H1 (cell line): ENCODE measurements at regions not wholly inside any gene's neighbourhood (a gene's known extent, or its start where the extent isn't known, plus 50 kb on each side); places are given as distances from the start of the nearest gene placed in this dataset.

ENCODE experiments used
- CTCF ChIA-PET: fragments of 300-600 bp; sonication (Branson Sonifier 250); formaldehyde crosslinking; loops from one replicate; lab custom pipeline; 2021; ENCODE audit not compliant: partially characterized antibody; lab: Charles Lee
- POLR2A ChIA-PET: fragments of 300-600 bp; sonication (Branson Sonifier 250); formaldehyde crosslinking; loops from one replicate; lab custom pipeline; 2021; ENCODE audit warnings: inconsistent platforms; ENCODE audit not compliant: partially characterized antibody; lab: Charles Lee
- DNase-seq, 2 experiments: peaks; one replicate each; pipeline versions ENCODE4 v3.0.0 to v3.0.0-alpha.2; 2010 to 2022; ENCODE audit warnings: low spot score in 2 of 2, low read depth in 1 of 2, mixed read lengths in 1 of 2
- FAIRE-seq: peaks from 2 replicates; lab custom pipeline; 2011; peaks lifted over from hg19 to GRCh38; lab: Jason Lieb, UNC
- H2AFZ ChIP-seq: 2 replicates; pipeline ENCODE4 v1.8.1; 2012; ENCODE audit warnings: low read length, inconsistent platforms
- H2AK5ac ChIP-seq: 2 replicates; pipeline ENCODE4 v1.6.1; 2013; ENCODE audit warnings: low read depth, low read length
- H2BK120ac ChIP-seq: replicated peaks from 2 replicates; pipeline ENCODE3; 2013; ENCODE audit warnings: low read depth, low read length, inconsistent platforms
- H2BK12ac ChIP-seq: 2 replicates; pipeline ENCODE4 v1.6.1; 2013; ENCODE audit warnings: low read depth, low read length
- H2BK15ac ChIP-seq: 2 replicates; pipeline ENCODE4 v1.6.1; 2013; ENCODE audit warnings: low read length
- H2BK20ac ChIP-seq: 2 replicates; pipeline ENCODE4 v1.6.1; 2013; ENCODE audit warnings: low read length
- H2BK5ac ChIP-seq: 2 replicates; pipeline ENCODE4 v1.6.1; 2013; ENCODE audit warnings: low read depth, low read length
- H3K14ac ChIP-seq: 2 replicates; pipeline ENCODE4 v1.6.1; 2013; ENCODE audit warnings: inconsistent platforms; ENCODE audit not compliant: insufficient read length
- H3K18ac ChIP-seq: 2 replicates; pipeline ENCODE4 v1.6.1; 2013; ENCODE audit warnings: low read length; ENCODE audit errors: extremely low read depth
- H3K23ac ChIP-seq: 2 replicates; pipeline ENCODE4 v1.6.1; 2013; ENCODE audit warnings: inconsistent platforms; ENCODE audit not compliant: insufficient read length
- H3K23me2 ChIP-seq: 2 replicates; pipeline ENCODE4 v1.6.1; 2013; ENCODE audit warnings: low read depth, low read length
- H3K27ac ChIP-seq: 2 replicates; pipeline ENCODE4 v1.6.1; 2011; ENCODE audit warnings: low read depth, low read length, inconsistent platforms
- H3K27me3 ChIP-seq, 4 experiments: replicated peaks in 1 of 4; 1 replicate in 1 of 4; 2 replicates in 3 of 4; pipeline versions ENCODE4 v1.6.1 to v1.8.1; 2011 to 2013; ENCODE audit warnings: low read length in 3 of 4, mild to moderate bottlenecking in 3 of 4, inconsistent platforms in 2 of 4, mixed read lengths in 2 of 4, moderate library complexity in 1 of 4; ENCODE audit not compliant: control insufficient read depth in 3 of 4, insufficient read depth in 3 of 4; ENCODE audit errors: extremely low read depth in 1 of 4
- H3K36me3 ChIP-seq, 4 experiments: 2 replicates each; pipeline versions ENCODE4 v1.6.1 to v1.8.1; 2011 to 2013; ENCODE audit warnings: mild to moderate bottlenecking in 4 of 4, low read length in 3 of 4, moderate library complexity in 2 of 4, control low read depth in 1 of 4, inconsistent platforms in 1 of 4; ENCODE audit not compliant: insufficient read depth in 4 of 4, control insufficient read depth in 2 of 4
- H3K4ac ChIP-seq: replicated peaks from 2 replicates; pipeline ENCODE3; 2013; ENCODE audit warnings: low read length, low read depth, mixed read lengths, inconsistent platforms; ENCODE audit not compliant: insufficient read length
- H3K4me1 ChIP-seq, 4 experiments: replicated peaks in 1 of 4; 1 replicate in 1 of 4; 2 replicates in 3 of 4; pipeline versions ENCODE4 v1.6.1 to v1.8.1; 2011 to 2013; ENCODE audit warnings: low read length in 3 of 4, inconsistent platforms in 2 of 4, mixed read lengths in 1 of 4; ENCODE audit not compliant: insufficient read depth in 4 of 4, control insufficient read depth in 3 of 4
- H3K4me2 ChIP-seq, 2 experiments: 2 replicates each; pipeline versions ENCODE4 v1.6.1 to v1.8.1; 2011 to 2013; ENCODE audit warnings: low read depth in 2 of 2, low read length in 2 of 2, control low read depth in 1 of 2, inconsistent platforms in 1 of 2, mild to moderate bottlenecking in 1 of 2; ENCODE audit not compliant: insufficient read depth in 1 of 2
- H3K4me3 ChIP-seq, 4 experiments: fragments of 200-600, 300-600 bp in 1 of 4; sonication (generic), shearing (Covaris generic), sonication (Bioruptor Twin) in 1 of 4; 2 replicates each; pipeline versions ENCODE4 v1.5.1 to v1.8.1; 2011 to 2016; ENCODE audit warnings: low read length in 4 of 4, low read depth in 3 of 4, control low read depth in 2 of 4, inconsistent platforms in 2 of 4, mild to moderate bottlenecking in 2 of 4, mixed read lengths in 1 of 4, moderate library complexity in 1 of 4; ENCODE audit not compliant: insufficient read depth in 2 of 4; ENCODE audit errors: extremely low read depth in 1 of 4
- H3K56ac ChIP-seq: replicated peaks from 2 replicates; pipeline ENCODE3; 2013; ENCODE audit warnings: low read depth, mild to moderate bottlenecking, mixed read lengths, low read length, inconsistent platforms; ENCODE audit not compliant: insufficient read length
- H3K79me1 ChIP-seq: 2 replicates; pipeline ENCODE4 v1.6.1; 2013; ENCODE audit warnings: low read depth, low read length, control low read depth
- H3K79me2 ChIP-seq, 2 experiments: 2 replicates each; pipeline versions ENCODE4 v1.6.1 to v1.8.1; 2012 to 2013; ENCODE audit warnings: low read length in 2 of 2, mild to moderate bottlenecking in 2 of 2, inconsistent platforms in 1 of 2; ENCODE audit not compliant: insufficient read depth in 2 of 2, control insufficient read depth in 1 of 2
- H3K9ac ChIP-seq, 4 experiments: replicated peaks in 1 of 4; 1 replicate in 1 of 4; 2 replicates in 3 of 4; pipeline versions ENCODE4 v1.6.1 to v1.8.1; 2011 to 2013; ENCODE audit warnings: low read depth in 3 of 4, low read length in 3 of 4, control low read depth in 2 of 4, mild to moderate bottlenecking in 2 of 4, moderate library complexity in 2 of 4, inconsistent platforms in 1 of 4; ENCODE audit errors: extremely low read depth in 1 of 4
- H3K9me3 ChIP-seq, 2 experiments: 2 replicates each; pipeline versions ENCODE4 v1.6.1 to v1.8.1; 2012 to 2013; ENCODE audit warnings: mild to moderate bottlenecking in 2 of 2, moderate library complexity in 2 of 2, control low read depth in 1 of 2, inconsistent platforms in 1 of 2, low read depth in 1 of 2, low read length in 1 of 2, mixed read lengths in 1 of 2; ENCODE audit not compliant: insufficient read depth in 2 of 2
- H4K20me1 ChIP-seq, 2 experiments: replicated peaks in 1 of 2; 2 replicates each; pipeline versions ENCODE3 to v1.8.1; 2011 to 2013; ENCODE audit warnings: inconsistent platforms in 2 of 2, low read length in 2 of 2, mild to moderate bottlenecking in 1 of 2; ENCODE audit not compliant: insufficient read depth in 2 of 2, control insufficient read depth in 1 of 2
- H4K5ac ChIP-seq: 2 replicates; pipeline ENCODE4 v1.6.1; 2013; ENCODE audit warnings: low read length, low read depth, mixed read lengths, inconsistent platforms; ENCODE audit not compliant: insufficient read length
- H4K8ac ChIP-seq: 2 replicates; pipeline ENCODE4 v1.8.0; 2013; ENCODE audit warnings: mild to moderate bottlenecking, moderate library complexity, low read length, inconsistent platforms; ENCODE audit not compliant: insufficient read depth; ENCODE audit errors: extremely low read depth
- H4K91ac ChIP-seq: replicated peaks from 2 replicates; pipeline ENCODE3; 2013; ENCODE audit warnings: low read length, mixed read lengths, inconsistent platforms; ENCODE audit not compliant: insufficient read length
- KDM4A ChIP-seq: IDR thresholded peaks from one replicate; pipeline ENCODE4 v1.7.1; 2012; ENCODE audit warnings: low read depth, mild to moderate bottlenecking, moderate library complexity, low read length, inconsistent platforms; ENCODE audit not compliant: severe bottlenecking
- TF ChIP-seq, protein P1 (sequence below): fragments of 300-600 bp; sonication (generic); IDR thresholded peaks from 2 replicates; pipeline ENCODE4 v1.7.1; 2012; ENCODE audit warnings: low read length, moderate library complexity, mild to moderate bottlenecking, inconsistent platforms; ENCODE audit not compliant: insufficient replicate concordance

DNA sequence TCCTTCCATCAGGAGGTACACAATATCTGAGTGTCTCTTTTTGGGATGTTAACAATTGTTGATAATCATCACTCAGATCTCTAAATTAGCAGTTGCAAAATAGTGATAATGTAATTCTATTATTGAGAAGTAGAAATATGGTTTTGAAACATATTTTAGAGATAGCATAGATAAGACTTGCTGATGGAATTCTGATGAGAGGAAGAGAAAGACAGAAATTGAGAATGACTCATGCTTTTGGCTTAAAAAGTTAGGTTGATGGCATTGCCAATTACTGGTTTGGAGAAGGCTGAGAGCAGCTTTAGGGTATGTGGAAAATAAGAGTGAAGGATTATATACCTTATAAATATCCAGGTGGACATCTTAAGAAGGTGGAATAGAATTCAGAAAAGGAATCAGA lies 106.4 kb upstream of the EDNRB start:
- no peaks in the 10 kb centered on the region for H4K20me1 ChIP-seq
- H3K23ac ChIP-seq = no peak overlapping the region
- no peak overlapping the region for H2BK5ac ChIP-seq
- H2AK5ac ChIP-seq = no peak overlapping the region
- H3K14ac ChIP-seq = no peak overlapping the region
- no peaks in the 10 kb centered on the region for H3K4me1 ChIP-seq
- no peak overlapping the region for H4K5ac ChIP-seq
- no peaks in the 10 kb centered on the region for H3K36me3 ChIP-seq
- no peak overlapping the region for H3K18ac ChIP-seq
- ChIA-PET CTCF (no interaction called here), POLR2A (no interaction called here)
- FAIRE-seq (no peak), DNase-seq (no peak)
- H3K4ac ChIP-seq = no peak overlapping the region
- H4K91ac ChIP-seq = no peak overlapping the region
- no peak overlapping the region for H3K56ac ChIP-seq
- peaks cover 0 to 2% of the 10 kb centered on the region in 2 experiments; a peak in 1 of 4 replicates for H3K9me3 ChIP-seq
- H3K4me3 ChIP-seq = no peak overlapping the region
- H3K79me2 ChIP-seq = no peaks in the 10 kb centered on the region
- no peak overlapping the region for H2BK15ac ChIP-seq
- H4K8ac ChIP-seq = no peak overlapping the region
- no peaks in the 10 kb centered on the region for H3K27me3 ChIP-seq
- no peak overlapping the region for H3K9ac ChIP-seq
- no peak overlapping the region for H2BK12ac ChIP-seq
- no peak overlapping the region for H3K4me2 ChIP-seq
- H2AFZ ChIP-seq = no peak overlapping the region
- H3K79me1 ChIP-seq = no peaks in the 10 kb centered on the region
- no peak overlapping the region for H3K27ac ChIP-seq
- no peak overlapping the region for H2BK120ac ChIP-seq
- no peaks in the 10 kb centered on the region for H3K23me2 ChIP-seq
- no peak overlapping the region for H2BK20ac ChIP-seq
- TF ChIP-seq, protein P1, sequence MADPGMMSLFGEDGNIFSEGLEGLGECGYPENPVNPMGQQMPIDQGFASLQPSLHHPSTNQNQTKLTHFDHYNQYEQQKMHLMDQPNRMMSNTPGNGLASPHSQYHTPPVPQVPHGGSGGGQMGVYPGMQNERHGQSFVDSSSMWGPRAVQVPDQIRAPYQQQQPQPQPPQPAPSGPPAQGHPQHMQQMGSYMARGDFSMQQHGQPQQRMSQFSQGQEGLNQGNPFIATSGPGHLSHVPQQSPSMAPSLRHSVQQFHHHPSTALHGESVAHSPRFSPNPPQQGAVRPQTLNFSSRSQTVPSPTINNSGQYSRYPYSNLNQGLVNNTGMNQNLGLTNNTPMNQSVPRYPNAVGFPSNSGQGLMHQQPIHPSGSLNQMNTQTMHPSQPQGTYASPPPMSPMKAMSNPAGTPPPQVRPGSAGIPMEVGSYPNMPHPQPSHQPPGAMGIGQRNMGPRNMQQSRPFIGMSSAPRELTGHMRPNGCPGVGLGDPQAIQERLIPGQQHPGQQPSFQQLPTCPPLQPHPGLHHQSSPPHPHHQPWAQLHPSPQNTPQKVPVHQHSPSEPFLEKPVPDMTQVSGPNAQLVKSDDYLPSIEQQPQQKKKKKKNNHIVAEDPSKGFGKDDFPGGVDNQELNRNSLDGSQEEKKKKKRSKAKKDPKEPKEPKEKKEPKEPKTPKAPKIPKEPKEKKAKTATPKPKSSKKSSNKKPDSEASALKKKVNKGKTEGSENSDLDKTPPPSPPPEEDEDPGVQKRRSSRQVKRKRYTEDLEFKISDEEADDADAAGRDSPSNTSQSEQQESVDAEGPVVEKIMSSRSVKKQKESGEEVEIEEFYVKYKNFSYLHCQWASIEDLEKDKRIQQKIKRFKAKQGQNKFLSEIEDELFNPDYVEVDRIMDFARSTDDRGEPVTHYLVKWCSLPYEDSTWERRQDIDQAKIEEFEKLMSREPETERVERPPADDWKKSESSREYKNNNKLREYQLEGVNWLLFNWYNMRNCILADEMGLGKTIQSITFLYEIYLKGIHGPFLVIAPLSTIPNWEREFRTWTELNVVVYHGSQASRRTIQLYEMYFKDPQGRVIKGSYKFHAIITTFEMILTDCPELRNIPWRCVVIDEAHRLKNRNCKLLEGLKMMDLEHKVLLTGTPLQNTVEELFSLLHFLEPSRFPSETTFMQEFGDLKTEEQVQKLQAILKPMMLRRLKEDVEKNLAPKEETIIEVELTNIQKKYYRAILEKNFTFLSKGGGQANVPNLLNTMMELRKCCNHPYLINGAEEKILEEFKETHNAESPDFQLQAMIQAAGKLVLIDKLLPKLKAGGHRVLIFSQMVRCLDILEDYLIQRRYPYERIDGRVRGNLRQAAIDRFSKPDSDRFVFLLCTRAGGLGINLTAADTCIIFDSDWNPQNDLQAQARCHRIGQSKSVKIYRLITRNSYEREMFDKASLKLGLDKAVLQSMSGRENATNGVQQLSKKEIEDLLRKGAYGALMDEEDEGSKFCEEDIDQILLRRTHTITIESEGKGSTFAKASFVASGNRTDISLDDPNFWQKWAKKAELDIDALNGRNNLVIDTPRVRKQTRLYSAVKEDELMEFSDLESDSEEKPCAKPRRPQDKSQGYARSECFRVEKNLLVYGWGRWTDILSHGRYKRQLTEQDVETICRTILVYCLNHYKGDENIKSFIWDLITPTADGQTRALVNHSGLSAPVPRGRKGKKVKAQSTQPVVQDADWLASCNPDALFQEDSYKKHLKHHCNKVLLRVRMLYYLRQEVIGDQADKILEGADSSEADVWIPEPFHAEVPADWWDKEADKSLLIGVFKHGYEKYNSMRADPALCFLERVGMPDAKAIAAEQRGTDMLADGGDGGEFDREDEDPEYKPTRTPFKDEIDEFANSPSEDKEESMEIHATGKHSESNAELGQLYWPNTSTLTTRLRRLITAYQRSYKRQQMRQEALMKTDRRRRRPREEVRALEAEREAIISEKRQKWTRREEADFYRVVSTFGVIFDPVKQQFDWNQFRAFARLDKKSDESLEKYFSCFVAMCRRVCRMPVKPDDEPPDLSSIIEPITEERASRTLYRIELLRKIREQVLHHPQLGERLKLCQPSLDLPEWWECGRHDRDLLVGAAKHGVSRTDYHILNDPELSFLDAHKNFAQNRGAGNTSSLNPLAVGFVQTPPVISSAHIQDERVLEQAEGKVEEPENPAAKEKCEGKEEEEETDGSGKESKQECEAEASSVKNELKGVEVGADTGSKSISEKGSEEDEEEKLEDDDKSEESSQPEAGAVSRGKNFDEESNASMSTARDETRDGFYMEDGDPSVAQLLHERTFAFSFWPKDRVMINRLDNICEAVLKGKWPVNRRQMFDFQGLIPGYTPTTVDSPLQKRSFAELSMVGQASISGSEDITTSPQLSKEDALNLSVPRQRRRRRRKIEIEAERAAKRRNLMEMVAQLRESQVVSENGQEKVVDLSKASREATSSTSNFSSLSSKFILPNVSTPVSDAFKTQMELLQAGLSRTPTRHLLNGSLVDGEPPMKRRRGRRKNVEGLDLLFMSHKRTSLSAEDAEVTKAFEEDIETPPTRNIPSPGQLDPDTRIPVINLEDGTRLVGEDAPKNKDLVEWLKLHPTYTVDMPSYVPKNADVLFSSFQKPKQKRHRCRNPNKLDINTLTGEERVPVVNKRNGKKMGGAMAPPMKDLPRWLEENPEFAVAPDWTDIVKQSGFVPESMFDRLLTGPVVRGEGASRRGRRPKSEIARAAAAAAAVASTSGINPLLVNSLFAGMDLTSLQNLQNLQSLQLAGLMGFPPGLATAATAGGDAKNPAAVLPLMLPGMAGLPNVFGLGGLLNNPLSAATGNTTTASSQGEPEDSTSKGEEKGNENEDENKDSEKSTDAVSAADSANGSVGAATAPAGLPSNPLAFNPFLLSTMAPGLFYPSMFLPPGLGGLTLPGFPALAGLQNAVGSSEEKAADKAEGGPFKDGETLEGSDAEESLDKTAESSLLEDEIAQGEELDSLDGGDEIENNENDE = no peak
- no peak for TF ChIP-seq KDM4A
